ENCODE measurements at regions not wholly inside any gene's neighbourhood (a gene's known extent, or its start where the extent isn't known, plus 50 kb on each side); places are given as distances from the start of the nearest gene placed in this dataset.

DNA sequence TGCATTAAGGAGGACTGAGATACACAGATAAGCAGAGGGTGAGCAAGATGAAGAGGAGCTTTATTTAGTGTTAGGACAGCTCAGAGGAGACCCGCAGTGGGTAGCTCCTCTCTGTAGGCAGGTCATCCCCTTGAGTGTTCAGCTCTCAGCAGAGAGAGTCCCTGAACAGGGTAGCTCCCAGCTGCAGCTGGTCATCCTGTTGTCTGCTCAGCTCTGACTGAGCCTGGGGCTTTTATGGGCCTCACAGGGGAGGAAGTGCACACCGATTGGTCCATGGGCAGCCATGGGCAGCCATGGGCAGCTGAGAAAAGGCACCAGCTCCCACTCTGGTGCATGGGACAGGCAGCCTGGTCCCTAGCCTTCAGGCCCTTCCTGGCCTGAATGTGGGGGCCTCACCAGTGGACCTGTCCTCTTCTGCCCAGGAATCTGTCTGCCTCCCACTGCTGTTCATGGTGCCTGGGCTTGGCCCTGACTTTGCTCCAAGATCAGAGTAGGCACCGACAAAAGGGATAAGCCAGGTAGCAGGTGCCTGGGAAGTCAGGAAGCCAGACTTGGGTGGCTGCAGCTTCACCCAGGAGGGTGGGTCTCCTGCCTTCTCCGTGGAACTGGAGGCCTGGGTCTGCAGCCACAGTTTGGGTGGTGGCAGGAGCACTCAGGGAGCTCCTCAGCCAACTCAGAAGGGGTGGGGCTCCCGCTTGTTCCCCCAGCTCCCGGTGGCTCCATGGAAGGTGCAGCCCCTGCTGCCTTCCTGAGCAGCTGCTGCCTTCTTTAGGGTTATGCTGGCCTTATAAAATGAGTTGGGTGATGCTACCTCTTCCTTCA lies 54.7 kb downstream of the MYEOV start:
- DNase-seq (ENCODE audit: low spot score) = no peak

- DNase-seq (ENCODE audit: low spot score) = no peak
These were observed 56.1 kb downstream of the MYEOV start for GRCh38 chr11:69350040-69350439.

GRCh38 chr11:69350596-69350995 lies 56.6 kb downstream of the MYEOV start:
- no peak for DNase-seq (ENCODE audit: low spot score)

DNA sequence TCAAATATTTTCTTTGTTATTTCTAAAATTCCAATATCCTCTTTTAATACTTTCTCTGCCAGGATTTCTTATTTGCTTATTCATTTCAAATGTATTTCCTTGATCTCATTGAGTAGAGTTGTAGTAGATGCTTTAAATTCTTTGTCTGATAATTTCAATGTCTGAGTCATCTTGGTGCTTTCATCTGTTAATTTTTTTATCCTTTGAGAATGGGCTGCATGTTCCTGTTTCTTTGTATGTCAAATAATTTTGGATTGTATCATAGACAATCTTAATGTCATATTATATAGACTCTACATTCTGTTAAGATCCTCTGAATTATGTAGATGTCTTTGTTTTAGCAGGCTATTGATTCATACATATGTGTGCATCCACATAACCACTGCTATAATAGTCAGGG lies 57.5 kb downstream of the MYEOV start:
- DNase-seq (ENCODE audit: low spot score) = no peak

- no peak for DNase-seq (ENCODE audit: low spot score)
These were observed 58.2 kb downstream of the MYEOV start for GRCh38 chr11:69352166-69352565.

DNA sequence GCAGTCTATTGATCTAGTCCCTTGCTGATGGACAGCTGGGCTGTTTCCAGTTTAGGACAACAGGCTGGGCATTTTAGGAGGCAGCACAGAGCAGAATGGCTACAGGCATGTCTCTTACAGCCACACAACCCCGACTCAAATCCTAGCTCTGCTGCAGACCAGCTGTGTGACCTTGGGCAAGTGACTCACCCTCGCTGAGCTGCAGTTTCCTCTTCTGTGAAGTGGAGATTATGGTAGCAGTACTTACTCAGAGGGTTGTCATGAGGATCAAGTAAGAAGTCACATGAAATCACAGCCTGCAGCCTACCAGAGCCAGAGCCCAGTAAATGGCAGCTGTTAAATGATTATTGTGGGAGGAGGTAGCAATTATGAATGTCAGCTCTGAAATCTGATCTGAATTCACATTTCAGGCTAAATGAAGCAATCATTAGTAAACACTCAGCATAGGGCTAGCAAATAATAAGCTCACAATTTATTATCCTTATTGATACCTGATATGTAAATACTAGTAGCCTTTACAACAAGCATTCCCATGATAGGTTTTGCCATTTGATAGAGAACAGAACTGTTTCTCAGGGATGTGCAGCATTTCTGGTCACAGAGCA lies 58.9 kb downstream of the MYEOV start:
- DNase-seq (ENCODE audit: low spot score) = no peak

GRCh38 chr11:69353696-69354544 lies 60.0 kb downstream of the MYEOV start:
- no peak for DNase-seq (ENCODE audit: low spot score)

DNA sequence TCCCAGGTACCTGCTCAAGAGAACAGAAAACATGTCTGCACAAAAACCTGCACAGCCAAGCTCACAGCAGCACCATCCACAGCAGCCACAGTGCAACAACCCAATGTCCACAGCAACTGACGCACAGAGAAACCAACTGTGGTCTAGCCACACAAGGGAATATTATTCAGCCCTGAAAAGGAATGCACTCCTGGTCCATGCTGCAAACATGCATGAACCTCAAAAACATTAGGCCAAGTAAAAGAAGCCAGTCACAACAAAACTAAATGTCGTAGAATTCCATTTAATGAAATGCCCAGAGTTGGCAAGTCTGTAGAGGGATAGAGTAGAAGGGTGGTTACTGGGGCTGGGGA lies 60.6 kb downstream of the MYEOV start:
- DNase-seq (ENCODE audit: low spot score) = no peak

GRCh38 chr11:69355346-69355940 lies 61.5 kb downstream of the MYEOV start:
- DNase-seq (ENCODE audit: low spot score) = no peak

- DNase-seq (ENCODE audit: low spot score) = no peak
These were observed 62.2 kb downstream of the MYEOV start for GRCh38 chr11:69355959-69356702.

- DNase-seq (ENCODE audit: low spot score) = no peak
These were observed 62.9 kb downstream of the MYEOV start for GRCh38 chr11:69356703-69357457.

GRCh38 chr11:69357458-69358397 lies 63.8 kb downstream of the MYEOV start:
- DNase-seq (ENCODE audit: low spot score) = no peak

- no peak for DNase-seq (ENCODE audit: low spot score)
These were observed 64.6 kb downstream of the MYEOV start for GRCh38 chr11:69358398-69359020.

- no peak for DNase-seq (ENCODE audit: low spot score)
These were observed 66.0 kb downstream of the MYEOV start for GRCh38 chr11:69359735-69360480.

DNA sequence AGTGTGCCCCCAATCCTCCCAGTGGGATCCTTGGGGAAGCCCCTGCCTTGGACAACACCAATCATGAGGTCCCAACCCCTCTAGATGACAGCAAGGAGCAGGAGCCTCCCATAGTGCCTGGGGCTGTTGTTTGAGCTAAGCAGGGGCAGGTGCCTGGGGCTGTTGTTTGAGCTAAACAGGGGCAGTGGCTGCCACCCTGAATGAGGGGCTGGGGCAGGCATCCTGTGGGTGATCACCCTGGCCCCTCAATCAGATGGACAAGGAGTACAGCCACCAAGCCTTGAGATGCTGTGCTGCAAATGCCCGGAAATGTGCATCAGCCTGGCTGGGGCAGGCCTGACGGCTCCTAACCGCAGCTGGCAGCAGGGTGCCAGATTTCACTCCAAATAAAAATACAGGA lies 66.7 kb downstream of the MYEOV start:
- DNase-seq (ENCODE audit: low spot score) = no peak

DNA sequence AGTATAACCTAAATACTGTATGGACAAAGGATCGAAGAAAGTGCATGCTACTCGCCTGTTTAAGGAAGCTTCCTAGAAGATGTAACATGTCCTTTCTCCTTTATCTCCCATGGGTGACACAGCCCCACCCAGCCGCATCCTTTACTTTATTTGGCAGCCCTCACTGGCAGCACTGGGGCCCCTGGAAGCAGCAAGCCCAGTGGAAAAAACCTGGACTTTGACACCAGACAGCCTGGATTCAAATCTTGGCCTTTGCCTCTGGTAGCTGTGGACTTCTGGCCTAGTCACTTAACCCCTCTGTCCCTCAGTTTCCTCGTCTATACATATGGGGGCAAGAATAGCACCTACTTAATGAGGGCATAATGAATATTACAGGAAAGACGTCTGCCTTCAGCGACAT lies 67.1 kb downstream of the MYEOV start:
- DNase-seq (ENCODE audit: low spot score) = no peak

- no peak for DNase-seq (ENCODE audit: low spot score)
These were observed 67.5 kb downstream of the MYEOV start for GRCh38 chr11:69361466-69361865.

GRCh38 chr11:69362315-69362714 lies 68.4 kb downstream of the MYEOV start:
- no peak for DNase-seq (ENCODE audit: low spot score)

DNA sequence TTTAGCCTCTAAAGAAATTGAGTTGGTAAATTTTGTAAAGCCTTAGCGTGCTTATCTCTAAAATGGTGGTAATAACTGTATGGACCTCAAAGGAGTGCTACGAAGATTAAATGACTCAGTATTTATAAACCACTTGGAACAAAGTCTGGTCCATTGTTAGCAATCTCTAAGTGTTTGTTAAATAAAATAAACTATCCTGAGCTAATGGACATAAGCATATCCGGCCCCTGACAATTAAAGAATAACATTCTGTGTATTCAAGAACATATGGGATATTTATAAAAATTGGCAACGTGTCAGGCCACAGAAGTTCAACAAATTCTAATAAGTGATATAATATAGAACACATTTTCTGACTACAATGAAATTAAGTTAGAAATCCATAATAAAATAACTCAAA lies 71.0 kb downstream of the MYEOV start:
- DNase-seq (ENCODE audit: low spot score) = no peak
